Vagina (tissue), 2 donors: ENCODE measurements at regions not wholly inside any gene's neighbourhood (a gene's known extent, or its start where the extent isn't known, plus 50 kb on each side); places are given as distances from the start of the nearest gene placed in this dataset.

Source experiments
- DNase-seq, 2 donors: peaks; one replicate each; pipeline ENCODE4 v3.0.0-alpha.2; 2017; ENCODE audit errors: extremely low spot score in 2 of 2
- H3K27ac ChIP-seq: fragments of 200-600 bp; sonication (generic); one replicate; pipeline ENCODE4 v1.5.1; 2019
- H3K27me3 ChIP-seq: fragments of 200-600 bp; sonication (generic); one replicate; pipeline ENCODE4 v1.5.1; 2019
- H3K36me3 ChIP-seq, 2 donors: fragments of 200-600 bp; sonication (generic); one replicate each; pipeline ENCODE4 v1.5.1; 2017 to 2019
- H3K4me1 ChIP-seq: fragments of 200-600 bp; sonication (generic); one replicate; pipeline ENCODE4 v1.5.1; 2019
- H3K4me3 ChIP-seq, 2 donors: fragments of 200-600 bp; sonication (generic); 1 replicate in 1 of 2; 2 replicates in 1 of 2; pipeline ENCODE4 v1.5.1; 2016 to 2019
- H3K9me3 ChIP-seq: fragments of 200-600 bp; sonication (generic); one replicate; pipeline ENCODE4 v1.5.1; 2019
- POLR2A ChIP-seq, 2 donors: fragments of 450-650 bp; IDR thresholded peaks; one replicate each; pipeline ENCODE4 v1.6.1; 2017; ENCODE audit warnings: antibody characterized with exemption in 2 of 2, mild to moderate bottlenecking in 2 of 2, moderate library complexity in 2 of 2
- POLR2AphosphoS5 ChIP-seq, 2 donors: sonication (generic); formaldehyde crosslinking; IDR thresholded peaks; one replicate each; pipeline ENCODE4 v1.9.0; 2017; ENCODE audit warnings: antibody characterized with exemption in 2 of 2, mild to moderate bottlenecking in 2 of 2, low read depth in 1 of 2; ENCODE audit not compliant: insufficient read depth in 1 of 2
- intact Hi-C: fragments of 100-400 bp; cut with DNase I; formaldehyde crosslinking; loops from one replicate; pipeline ENCODE4 v1.15.1; 2023
- TF ChIP-seq, protein P1 (sequence below), 3 experiments: fragments of 450-650 bp in 2 of 3; fragments of 200-600 bp in 1 of 3; sonication (generic) in 1 of 3; IDR thresholded peaks; one replicate each; pipeline ENCODE4 v1.5.1; 2017 to 2019; ENCODE audit warnings: antibody characterized with exemption in 3 of 3, mild to moderate bottlenecking in 2 of 3, moderate library complexity in 2 of 3

DNA sequence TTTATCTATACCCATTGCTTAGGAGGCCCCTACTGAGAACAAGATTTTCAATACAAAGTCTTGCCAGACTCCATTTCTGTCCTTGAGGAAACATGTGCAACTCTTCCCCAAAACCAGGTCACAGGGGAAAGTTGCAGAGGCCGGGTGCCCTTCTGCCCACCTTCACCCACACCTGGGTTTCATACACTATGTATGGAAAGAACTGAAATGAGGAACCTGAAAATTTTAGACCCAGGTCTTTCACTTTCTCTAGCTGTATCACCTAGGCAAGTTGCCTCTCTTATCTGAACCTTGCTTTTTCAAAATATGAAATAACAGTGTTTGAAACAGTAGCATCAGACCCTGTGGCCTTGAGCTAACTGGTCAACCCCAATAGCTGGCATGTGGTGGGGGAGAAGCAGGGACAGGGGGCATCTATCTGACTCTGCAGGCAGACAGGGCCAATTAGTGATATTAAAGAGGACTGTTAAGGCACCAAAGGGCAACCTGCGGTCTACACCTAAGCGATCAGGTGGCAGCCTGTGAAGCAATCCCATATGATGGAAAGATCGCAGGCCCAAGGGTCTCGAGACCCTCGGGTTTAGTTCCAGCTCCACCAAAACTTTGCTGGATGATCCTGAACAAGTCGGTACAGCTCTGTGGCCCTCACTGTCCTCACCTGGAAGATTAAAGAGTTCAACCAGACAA is 346.5 kb downstream of the BCL11B start:
- no peak overlapping the region for H3K27ac ChIP-seq
- no peaks in the 10 kb centered on the region for H3K36me3 ChIP-seq
- H3K4me3 ChIP-seq: no peak overlapping the region
- no peaks in the 10 kb centered on the region for H3K9me3 ChIP-seq
- no peak for DNase-seq
- intact Hi-C loops: no loop called here
- H3K4me1 ChIP-seq: no peaks in the 10 kb centered on the region
- TF ChIP-seq POLR2A (IDR thresholded peaks at IDR 0.05) (no peak), POLR2AphosphoS5 (IDR thresholded peaks at IDR 0.05; ENCODE audit: insufficient read depth in 1 of 2, low read depth in 1 of 2) (no peak)
- TF ChIP-seq, protein P1, sequence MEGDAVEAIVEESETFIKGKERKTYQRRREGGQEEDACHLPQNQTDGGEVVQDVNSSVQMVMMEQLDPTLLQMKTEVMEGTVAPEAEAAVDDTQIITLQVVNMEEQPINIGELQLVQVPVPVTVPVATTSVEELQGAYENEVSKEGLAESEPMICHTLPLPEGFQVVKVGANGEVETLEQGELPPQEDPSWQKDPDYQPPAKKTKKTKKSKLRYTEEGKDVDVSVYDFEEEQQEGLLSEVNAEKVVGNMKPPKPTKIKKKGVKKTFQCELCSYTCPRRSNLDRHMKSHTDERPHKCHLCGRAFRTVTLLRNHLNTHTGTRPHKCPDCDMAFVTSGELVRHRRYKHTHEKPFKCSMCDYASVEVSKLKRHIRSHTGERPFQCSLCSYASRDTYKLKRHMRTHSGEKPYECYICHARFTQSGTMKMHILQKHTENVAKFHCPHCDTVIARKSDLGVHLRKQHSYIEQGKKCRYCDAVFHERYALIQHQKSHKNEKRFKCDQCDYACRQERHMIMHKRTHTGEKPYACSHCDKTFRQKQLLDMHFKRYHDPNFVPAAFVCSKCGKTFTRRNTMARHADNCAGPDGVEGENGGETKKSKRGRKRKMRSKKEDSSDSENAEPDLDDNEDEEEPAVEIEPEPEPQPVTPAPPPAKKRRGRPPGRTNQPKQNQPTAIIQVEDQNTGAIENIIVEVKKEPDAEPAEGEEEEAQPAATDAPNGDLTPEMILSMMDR (IDR thresholded peaks at IDR 0.05): no peak
- no peaks in the 10 kb centered on the region for H3K27me3 ChIP-seq

DNA sequence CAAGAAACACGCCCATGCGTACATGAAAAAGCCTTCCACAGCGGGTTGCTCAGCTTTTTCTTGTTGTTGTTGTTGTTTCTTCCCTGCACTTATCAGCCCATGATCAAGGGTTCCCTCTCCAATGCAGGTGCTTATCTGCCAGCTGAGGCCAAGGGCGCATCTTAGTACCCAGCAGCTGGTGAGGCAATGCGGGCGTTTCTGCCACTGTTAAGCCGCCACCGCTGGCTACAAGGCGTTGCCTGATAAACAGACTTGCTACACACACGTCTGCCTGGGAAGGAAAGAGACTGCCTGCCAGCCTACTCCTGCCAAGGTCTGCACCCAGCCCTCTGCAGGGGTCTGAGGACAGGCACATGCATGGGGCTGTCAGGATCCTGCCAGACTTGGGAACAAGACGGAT is 345.9 kb downstream of the BCL11B start:
- no peaks in the 10 kb centered on the region for H3K9me3 ChIP-seq
- no peak for DNase-seq
- intact Hi-C loops: no loop called here
- no peaks in the 10 kb centered on the region for H3K27me3 ChIP-seq
- H3K4me3 ChIP-seq: no peak overlapping the region
- H3K4me1 ChIP-seq: no peaks in the 10 kb centered on the region
- H3K36me3 ChIP-seq: no peaks in the 10 kb centered on the region
- TF ChIP-seq POLR2AphosphoS5 (IDR thresholded peaks at IDR 0.05; ENCODE audit: insufficient read depth in 1 of 2, low read depth in 1 of 2) (no peak), POLR2A (IDR thresholded peaks at IDR 0.05) (no peak)
- TF ChIP-seq, protein P1 (IDR thresholded peaks at IDR 0.05): no peak
- no peak overlapping the region for H3K27ac ChIP-seq

DNA sequence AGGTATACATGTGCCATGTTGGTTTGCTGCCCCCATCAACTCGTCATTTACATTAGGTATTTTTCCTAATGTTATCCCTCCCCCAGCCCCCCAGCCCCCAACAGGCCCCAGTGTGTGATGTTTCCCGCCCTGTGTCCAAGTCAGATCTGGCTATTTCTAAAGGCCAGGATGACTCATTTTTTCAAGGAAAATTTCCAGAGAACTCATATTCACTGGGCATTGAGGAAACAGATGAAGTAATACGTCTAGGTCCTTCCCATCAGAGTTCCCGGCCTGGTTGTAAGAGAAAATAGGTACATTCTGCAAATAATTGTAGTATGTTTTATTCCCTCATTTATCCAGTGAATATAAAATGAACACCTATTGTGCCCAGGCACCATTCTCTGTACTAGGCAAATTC is 345.2 kb downstream of the BCL11B start:
- H3K9me3 ChIP-seq: no peaks in the 10 kb centered on the region

DNA sequence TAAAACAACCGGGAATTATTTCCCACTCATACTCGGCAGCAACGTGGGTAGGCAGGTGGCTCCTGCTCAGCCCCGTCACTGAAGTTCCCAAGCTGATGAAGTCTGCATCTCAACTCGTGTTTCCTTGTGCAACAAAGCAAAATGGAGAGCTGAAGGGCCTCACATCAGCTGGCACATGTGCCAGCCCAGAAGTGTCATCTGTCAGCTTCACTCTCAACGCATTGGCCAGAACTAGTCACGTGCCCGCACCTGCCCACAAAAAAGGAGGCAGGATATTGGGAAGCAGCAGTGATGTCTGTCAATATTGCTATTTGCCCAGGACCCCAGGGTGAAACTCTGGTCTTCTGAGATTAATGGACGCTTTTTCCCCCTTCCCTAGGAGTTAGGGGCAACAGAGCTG is 344.0 kb downstream of the BCL11B start:
- no peak for DNase-seq
- Histone ChIP-seq H3K9me3 (no peaks in the 10 kb centered on the region), H3K36me3 (no peaks in the 10 kb centered on the region), H3K4me3 (no peak overlapping the region), H3K27me3 (no peaks in the 10 kb centered on the region), H3K27ac (no peak overlapping the region), H3K4me1 (no peaks in the 10 kb centered on the region)
- intact Hi-C loops: no loop called here
- TF ChIP-seq POLR2A (IDR thresholded peaks at IDR 0.05) (no peak), POLR2AphosphoS5 (IDR thresholded peaks at IDR 0.05; ENCODE audit: insufficient read depth in 1 of 2, low read depth in 1 of 2) (no peak)
- TF ChIP-seq, protein P1 (IDR thresholded peaks at IDR 0.05): no peak

More for the DNA sequence above, 345.2 kb downstream of the BCL11B start:
- H3K36me3 ChIP-seq: no peaks in the 10 kb centered on the region
- no peak for DNase-seq
- H3K27me3 ChIP-seq: no peaks in the 10 kb centered on the region
- no peak for TF ChIP-seq POLR2AphosphoS5 (IDR thresholded peaks at IDR 0.05; ENCODE audit: insufficient read depth in 1 of 2, low read depth in 1 of 2)
- TF ChIP-seq POLR2A (IDR thresholded peaks at IDR 0.05): no peak
- TF ChIP-seq, protein P1 (IDR thresholded peaks at IDR 0.05): no peak
- intact Hi-C loops: no loop called here
- no peak overlapping the region for H3K27ac ChIP-seq
- H3K4me1 ChIP-seq: no peaks in the 10 kb centered on the region
- no peak overlapping the region for H3K4me3 ChIP-seq

DNA sequence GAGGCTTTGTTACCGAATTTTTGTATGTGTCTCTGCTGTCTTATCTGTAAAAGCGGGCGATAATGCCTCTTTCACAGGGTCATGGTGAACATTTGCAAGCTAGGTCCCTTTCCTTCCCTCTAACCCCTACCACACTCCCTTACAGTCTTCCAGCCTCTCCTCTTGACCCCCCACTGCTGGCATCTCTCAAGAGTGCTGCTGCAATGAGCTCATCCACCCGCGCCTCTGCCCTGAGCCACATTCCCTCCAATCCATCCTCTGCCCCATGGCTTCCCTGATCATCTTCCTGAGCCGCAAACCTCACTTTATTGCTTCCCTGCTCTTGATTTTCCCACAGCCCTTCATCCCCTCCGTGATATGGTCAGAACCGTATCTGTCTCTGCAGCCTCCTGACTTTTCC is 343.6 kb downstream of the BCL11B start:
- H3K4me1 ChIP-seq: no peaks in the 10 kb centered on the region
- H3K36me3 ChIP-seq: no peaks in the 10 kb centered on the region
- no peak overlapping the region for H3K27ac ChIP-seq
- DNase-seq: no peak
- TF ChIP-seq POLR2A (IDR thresholded peaks at IDR 0.05): no peak
- TF ChIP-seq, protein P1 (IDR thresholded peaks at IDR 0.05): no peak
- no peak for TF ChIP-seq POLR2AphosphoS5 (IDR thresholded peaks at IDR 0.05; ENCODE audit: insufficient read depth in 1 of 2, low read depth in 1 of 2)
- H3K9me3 ChIP-seq: no peaks in the 10 kb centered on the region
- intact Hi-C loops: no loop called here
- no peaks in the 10 kb centered on the region for H3K27me3 ChIP-seq
- no peak overlapping the region for H3K4me3 ChIP-seq
